K562 (cell line): ENCODE measurements at regions not wholly inside any gene's neighbourhood (a gene's known extent, or its start where the extent isn't known, plus 50 kb on each side); places are given as distances from the start of the nearest gene placed in this dataset.

ENCODE experiments used
- CTCF ChIP-seq, 3 experiments: IDR thresholded peaks in 2 of 3; conservative IDR thresholded peaks in 1 of 3; 2 replicates each; pipeline ENCODE4 v1.5.1; 2011 to 2012; ENCODE audit warnings: low read length in 3 of 3, mild to moderate bottlenecking in 3 of 3, control low read depth in 2 of 3, improper control_type of control experiment in 1 of 3, inconsistent platforms in 1 of 3, low read depth in 1 of 3, mixed read lengths in 1 of 3, moderate library complexity in 1 of 3; ENCODE audit not compliant: insufficient read depth in 2 of 3
- RAD21 ChIP-seq, 2 experiments: fragments of 250-450 bp in 1 of 2; fragments of 450-650 bp in 1 of 2; sonication (Bioruptor Pico) in 1 of 2; formaldehyde crosslinking in 1 of 2; IDR thresholded peaks in 1 of 2; conservative IDR thresholded peaks in 1 of 2; 2 replicates each; pipeline versions ENCODE4 v1.4.0 to v1.8.0; 2020 to 2022; ENCODE audit warnings: mild to moderate bottlenecking in 2 of 2, moderate library complexity in 1 of 2
- TF ChIP-seq, protein P1 (sequence below): IDR thresholded peaks from 2 replicates; pipeline ENCODE4 v1.6.1; 2016; ENCODE audit warnings: missing genetic modification characterization, missing compliant biosample characterization

GRCh38 chr13:86714495-86714894, 915.3 kb upstream of the SLITRK6 start:
- TF ChIP-seq RAD21 (CRISPR knock-in tag; conservative IDR thresholded peaks at IDR 0.05 in 1 of 2, IDR thresholded peaks at IDR 0.05 in 1 of 2), result no peak
- TF ChIP-seq, protein P1, sequence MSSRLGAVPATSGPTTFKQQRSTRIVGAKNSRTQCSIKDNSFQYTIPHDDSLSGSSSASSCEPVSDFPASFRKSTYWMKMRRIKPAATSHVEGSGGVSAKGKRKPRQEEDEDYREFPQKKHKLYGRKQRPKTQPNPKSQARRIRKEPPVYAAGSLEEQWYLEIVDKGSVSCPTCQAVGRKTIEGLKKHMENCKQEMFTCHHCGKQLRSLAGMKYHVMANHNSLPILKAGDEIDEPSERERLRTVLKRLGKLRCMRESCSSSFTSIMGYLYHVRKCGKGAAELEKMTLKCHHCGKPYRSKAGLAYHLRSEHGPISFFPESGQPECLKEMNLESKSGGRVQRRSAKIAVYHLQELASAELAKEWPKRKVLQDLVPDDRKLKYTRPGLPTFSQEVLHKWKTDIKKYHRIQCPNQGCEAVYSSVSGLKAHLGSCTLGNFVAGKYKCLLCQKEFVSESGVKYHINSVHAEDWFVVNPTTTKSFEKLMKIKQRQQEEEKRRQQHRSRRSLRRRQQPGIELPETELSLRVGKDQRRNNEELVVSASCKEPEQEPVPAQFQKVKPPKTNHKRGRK (tag), result no peak
- TF ChIP-seq CTCF (IDR thresholded peaks at IDR 0.05 in 2 of 3, conservative IDR thresholded peaks at IDR 0.05 in 1 of 3; ENCODE audit: insufficient read depth in 2 of 3, low read depth in 1 of 3, low read length in 3 of 3), result no peak
